Kidney tubule cell (primary cell): ENCODE measurements at regions not wholly inside any gene's neighbourhood (a gene's known extent, or its start where the extent isn't known, plus 50 kb on each side); places are given as distances from the start of the nearest gene placed in this dataset.
"Not testable (repeated sequence)": the region's sequence is repeated elsewhere in the genome, so short reads cannot be mapped to it uniquely, and the experiment has no call there.

Experiments
- DNase-seq: peaks from one replicate; pipeline ENCODE4 v3.0.0-alpha.2; 2018; ENCODE audit warnings: low spot score

DNA sequence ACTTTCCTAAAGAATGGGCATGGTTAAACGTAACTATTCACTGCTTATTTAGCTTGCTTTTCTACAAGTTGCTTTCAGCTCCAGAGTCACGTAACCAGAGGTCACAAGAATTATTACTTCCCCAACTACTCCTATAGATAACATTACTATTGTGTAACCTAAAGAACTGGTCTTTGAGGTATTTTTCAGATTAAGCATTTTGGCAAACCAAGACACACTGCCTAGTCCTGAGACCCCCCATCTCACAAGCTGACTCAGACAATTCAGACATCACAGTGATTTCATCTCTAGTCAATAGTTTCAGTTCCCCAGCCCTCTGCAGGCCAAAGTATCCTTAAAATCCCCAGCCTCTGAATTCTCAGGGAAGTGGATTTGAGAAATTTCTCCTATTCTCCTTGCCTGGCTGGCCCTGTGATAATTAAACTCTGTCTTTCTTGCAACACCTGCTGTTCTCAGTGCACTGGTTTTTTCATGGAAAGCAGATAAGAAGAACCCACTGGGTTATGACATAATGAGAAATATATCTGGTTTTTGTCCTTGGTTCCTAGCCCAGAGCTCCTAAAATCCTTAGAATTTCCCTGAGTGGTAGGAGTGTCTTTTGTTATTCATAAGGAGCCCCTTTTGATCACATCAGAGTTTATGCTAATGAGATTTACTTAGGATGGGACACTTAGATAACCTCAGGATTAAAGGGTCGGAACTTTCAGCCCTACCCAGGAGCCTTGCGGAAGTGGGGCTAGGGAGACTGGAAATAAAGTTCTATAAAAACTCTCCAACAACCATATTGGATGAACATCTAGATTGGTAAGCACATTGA, 1310.8 kb upstream of the CHAC2 start:
- DNase-seq, result no peak

DNA sequence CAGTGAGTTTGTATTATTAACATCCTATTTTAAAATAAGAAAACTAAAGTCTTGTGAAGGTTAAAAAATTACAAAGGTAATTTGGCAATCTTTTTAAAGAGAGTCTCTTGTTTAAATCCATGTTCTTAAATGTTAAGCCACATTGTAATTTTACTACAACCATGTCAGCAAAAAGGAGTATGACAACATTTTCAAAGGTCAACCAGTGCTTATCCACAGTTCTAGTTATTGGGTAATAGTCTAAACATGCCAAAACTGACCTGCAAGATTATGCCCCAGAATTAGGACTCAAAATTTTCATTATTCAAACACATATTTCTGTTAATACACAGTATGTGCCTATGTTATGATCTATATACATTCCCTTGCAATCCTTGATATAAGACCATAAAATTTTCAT, 1312.6 kb upstream of the CHAC2 start:
- DNase-seq, result no peak

DNA sequence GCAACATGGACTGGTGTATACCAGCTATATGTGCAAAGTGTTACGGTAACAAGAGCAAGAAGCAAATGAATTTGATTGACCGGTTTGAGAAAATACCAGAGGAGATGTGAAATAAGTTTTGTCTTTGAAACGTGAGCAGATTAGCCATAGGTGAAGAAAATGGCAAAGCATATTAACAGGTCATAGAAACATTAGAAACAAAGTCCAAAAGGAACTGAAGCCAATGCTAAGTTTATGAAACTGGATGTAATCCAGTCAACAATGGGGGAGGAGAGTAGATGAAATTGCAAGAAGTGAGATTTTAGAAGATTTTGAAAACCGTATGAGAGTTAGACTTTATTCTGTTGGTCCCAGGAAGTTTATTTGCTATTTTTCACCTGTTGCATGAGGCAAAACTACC, 1315.4 kb upstream of the CHAC2 start:
- DNase-seq, result no peak

DNA sequence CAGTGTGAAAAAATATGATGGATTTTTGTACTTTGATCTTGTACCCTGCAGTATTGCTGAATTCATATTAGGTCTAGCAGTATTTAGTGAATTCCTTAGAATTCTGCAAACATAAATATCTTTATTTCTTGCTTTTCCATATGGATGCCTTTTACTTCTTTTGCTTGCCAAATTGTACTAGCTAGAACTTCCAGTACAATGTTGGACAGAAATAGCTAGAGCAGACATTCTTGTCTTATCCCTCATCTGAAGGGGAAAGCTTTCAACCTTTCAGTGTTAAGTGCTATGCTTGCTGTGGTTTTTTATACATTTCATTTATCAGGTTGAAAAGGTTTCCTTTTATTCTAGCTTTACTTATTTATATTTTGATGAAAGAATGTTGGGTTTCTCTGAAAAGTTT, 1321.9 kb upstream of the CHAC2 start:
- DNase-seq, result no peak

DNA sequence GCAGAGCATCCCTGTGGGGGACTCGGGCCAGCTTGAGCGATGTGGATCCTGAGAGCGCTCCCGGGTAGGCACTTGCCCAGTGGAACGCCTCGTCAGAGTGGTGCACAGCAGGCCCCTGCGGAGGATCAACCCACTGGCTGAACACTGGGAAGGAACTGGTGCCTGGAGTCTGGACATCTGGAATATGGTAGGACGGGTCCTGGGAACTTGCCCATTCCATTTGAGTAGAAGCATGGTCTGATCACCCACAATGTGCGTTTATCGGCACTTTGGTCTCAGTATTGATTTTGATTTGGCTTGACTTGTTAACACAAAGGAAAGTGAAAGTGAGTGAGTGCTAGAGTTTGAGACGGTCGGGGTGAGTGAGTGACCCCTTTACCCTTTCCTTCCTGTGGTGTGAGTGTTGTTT, 1336.2 kb upstream of the CHAC2 start:
- no peak for DNase-seq

DNA sequence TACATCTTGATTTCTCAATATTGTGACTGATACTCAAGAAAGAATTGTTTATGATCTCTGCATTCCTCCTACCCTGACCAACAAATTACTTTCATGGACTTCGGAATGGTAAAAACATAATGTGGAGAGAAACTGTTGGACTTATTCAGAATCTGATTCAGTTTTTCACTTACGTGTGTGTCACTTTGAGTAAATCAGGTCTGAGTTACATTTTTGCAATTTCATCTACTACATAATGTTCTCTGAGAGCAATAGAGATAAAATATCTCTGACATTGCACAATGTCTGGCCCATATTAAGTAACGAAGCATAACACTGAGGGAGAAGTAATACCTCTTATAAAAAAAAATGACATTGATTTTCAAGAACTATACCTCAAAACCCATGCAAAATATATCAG, 1337.9 kb upstream of the CHAC2 start:
- no peak for DNase-seq

DNA sequence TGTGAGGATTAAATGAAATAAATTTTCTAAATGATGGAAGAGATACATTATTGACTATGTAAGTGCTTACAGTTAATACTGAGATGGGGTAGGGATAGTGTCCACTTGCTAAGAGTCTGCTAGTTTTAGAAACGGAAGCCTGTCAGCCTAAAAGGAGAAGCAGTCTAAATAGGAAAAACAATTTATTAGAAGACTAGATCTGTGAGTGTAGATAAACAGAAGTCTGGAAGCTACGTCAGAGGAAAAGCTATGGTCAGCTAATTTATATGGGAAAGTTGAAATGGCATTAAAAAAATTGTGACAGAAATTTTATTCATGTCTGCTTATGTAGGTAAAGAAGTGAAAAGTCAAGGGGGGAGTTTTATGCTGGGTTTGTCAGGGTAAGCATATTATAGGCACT, 1338.4 kb upstream of the CHAC2 start:
- DNase-seq, result no peak

DNA sequence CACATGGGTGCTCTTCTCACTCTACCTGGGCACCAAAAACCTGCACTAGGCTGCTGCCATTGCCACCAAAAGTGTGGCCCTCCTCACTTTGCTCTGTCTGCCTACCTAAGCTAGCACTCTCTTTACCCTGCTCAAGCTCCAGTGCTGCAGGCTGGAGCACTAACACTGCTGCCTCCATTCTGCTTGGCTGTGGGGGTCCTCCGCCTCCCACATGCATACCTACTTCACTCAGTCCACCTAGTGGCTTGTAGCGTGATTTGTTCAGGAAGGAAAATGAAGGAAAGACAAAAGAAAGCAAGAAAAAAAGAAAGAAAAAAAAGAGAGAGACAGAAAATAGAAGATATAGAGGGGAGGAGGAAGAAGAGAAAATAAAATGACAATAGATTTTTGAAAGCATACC, 1339.4 kb upstream of the CHAC2 start:
- DNase-seq, result no peak

DNA sequence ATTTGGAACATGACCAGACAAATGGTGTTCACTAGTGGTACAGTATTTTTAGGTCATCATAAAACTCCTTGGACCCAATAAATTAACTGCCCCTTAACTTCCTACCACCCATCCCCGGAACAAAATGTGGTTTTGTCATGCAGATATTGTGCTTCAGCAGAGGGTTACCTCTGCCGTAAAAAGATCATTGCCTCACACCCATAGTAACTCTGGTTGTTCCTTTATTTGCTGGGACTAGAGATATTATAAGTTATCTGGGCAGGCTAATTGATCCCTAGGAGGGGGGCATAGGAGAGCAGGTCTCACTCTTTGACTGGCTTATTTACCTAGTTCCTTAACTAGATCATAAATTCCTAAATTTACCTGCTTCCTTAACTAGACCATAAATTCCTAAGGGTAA, 1343.9 kb upstream of the CHAC2 start:
- DNase-seq, result no peak

DNA sequence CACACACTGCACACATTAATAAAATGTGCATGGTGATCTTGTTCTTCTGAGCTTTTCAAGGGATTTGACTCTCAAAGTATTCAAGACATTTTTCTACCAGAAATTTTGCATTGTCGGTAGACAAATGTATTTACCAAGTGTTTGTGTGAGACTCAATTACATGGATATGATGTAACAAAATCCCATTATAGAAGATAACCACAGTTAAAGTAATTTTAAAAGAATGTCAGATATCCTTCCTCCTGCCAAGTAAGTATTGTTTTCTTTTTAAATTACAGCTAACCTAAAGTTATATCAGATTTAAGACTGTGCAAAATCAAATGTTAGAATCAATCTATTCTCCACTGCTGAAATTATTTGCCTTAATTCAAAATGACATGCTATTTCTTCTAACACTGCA, 1344.5 kb upstream of the CHAC2 start:
- no peak for DNase-seq

DNA sequence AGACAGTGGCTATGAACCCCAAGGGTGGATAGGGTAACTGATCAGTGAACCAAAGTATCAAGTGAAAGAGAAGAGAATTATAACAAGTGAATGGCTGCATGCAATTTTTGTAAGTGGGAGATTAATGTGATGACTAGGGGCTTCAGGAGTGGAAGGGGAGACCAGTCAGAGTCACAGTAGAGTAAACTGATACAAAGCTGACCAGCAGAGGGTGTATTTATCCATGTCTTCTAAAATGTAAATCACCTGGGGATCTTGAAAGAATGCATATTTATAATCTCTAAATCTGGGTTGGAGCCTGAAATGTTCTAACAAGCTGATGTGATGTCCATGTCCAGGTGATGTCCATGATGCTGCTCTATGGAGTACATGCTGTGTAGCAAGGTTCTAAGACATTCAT, 1351.3 kb upstream of the CHAC2 start:
- DNase-seq, result peak; percentile 2

DNA sequence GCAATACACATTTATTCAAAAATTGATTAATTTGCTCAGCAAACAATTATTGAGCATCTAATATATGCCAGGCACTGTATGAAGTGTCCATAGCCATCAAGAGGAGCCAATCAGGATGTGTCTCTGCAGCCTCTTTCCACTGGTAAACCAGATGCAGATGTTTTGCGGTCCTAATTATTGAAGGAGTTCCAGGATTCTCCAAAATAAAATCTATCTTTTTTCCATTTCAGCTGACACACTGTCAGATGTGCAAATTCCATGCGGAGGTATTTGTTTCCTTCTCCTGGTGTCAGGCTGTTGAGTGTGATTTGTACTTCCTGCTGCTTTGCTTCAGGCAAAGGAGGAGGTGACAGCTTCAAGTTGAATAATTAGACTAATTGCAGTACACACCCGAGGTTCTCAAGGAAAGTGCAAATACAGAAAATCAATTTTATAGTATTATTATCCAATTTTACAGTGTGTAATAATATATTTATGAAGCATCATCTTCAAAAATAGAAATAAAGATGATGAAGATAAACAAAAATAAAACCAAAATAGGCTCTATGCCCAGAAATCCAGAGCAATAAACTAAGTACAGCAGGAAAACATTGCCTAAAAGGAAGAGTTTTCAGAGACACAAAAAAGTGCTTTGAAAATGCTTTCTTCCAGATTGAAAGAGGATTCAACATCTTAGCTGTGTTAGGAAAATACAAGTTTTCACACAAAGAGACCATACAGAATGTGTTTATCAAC, 1352.9 kb upstream of the CHAC2 start:
- no peak for DNase-seq

DNA sequence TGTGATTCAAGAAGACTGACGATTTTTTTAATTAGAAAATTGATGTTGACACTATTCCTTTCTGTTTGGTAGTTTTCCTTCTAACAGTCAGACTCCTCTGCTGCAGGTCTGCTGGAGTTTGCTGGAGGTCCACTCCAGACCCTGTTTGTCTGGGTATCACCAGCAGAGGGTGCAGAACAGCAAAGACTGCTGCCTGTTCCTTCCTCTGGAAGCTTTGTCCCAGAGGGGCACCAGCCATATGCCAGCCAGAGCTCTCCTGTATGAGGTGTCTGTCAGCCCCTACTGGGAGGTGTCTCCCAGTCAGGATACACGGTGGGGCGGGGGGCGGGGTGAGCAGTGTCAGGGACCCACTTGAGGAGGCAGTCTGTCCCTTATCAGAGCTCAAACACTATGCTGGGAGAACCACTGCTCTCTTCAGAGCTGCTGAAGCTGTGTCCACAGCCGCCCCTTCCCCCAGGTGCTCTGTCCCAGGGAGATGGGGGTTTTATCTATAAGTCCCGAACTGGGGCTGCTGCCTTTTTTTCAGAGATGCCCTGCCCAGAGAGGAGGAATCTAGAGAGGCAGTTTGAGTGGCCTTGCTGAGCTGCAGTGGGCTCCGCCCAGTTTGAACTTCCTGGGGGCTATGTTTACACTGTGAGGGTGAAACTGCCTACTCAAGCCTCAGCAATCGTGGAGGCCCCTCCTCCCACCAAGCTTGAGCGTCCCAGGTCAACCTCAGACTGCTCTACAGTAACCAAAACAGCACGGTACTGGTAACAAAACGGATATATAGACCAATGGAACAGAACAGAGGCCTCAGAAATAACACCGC, 1358.1 kb upstream of the CHAC2 start:
- not testable (repeated sequence) for DNase-seq

DNA sequence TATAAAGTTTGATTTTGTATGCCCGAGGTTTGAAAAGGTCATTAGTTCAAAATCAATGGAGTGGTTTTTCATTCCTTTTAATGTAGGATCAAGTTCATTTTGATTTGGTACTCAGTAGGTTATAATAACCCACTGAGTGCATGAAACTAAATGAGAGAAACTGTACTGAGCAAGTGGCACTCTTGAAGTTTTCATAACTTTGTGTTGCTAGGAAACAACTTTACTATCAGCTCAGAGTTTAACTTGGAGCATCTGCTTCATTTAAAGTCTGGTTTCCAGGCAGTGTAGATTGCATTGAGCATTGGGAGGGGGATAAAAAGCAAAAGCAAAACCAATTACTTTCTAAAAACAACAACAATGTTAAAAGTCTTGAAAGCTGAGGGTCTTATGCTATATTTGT, 1361.6 kb upstream of the CHAC2 start:
- no peak for DNase-seq

DNA sequence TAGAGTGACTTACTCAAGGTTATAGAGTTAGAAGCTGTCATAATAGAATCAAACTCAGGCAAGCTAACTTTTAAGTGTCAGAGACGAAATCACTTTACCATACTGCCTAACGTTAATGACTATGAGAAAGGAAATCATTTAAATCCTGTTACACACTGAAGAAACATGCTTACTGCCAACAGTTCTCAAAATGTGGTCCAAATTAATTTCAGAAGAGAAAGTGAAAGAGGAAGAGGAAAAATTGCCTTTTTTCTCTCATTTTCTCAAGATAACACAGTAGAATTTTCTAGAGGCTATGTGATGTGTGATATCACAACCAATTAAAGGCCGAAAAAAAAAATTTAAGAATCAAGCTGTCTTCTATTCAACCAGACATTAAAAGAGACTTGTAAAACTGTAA, 1362.7 kb upstream of the CHAC2 start:
- DNase-seq, result no peak

DNA sequence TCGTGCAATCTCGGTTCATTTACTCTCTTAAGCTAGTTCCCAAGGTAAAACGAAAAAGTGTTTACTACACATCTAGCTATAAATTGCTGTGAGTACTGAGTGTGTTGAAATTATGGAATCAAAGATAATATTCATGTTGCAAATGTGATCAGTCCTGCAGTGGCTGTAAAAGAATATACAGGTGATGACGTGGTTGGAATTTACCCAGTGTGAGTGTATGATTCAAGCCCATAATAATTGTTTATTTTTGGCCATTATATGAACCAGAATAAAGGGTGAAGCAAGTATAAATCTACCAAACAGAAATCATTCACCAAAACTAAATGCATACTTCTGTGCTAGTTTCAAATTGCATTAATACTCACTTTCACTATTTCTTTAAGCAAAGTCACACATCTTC, 1363.6 kb upstream of the CHAC2 start:
- no peak for DNase-seq

DNA sequence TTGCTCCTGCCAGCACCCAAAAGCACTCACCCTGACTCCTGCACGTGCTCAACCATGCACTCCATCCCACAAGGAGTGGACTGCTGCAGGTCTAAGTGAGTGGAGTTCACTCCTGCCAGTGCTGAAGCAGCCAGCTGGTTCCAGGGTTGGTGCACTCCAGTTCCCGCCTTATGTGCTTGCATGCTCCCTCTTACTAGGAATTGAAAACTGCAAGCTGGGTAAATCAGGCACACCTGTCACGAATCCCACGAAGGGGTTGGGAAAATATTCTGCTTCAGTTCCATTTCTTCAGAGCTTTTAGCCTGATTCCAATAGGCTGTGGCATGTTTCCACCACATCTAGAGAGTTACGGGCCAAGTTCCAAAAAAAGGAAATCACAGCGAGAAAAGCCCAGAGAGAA, 1365.5 kb upstream of the CHAC2 start:
- DNase-seq, result no peak

DNA sequence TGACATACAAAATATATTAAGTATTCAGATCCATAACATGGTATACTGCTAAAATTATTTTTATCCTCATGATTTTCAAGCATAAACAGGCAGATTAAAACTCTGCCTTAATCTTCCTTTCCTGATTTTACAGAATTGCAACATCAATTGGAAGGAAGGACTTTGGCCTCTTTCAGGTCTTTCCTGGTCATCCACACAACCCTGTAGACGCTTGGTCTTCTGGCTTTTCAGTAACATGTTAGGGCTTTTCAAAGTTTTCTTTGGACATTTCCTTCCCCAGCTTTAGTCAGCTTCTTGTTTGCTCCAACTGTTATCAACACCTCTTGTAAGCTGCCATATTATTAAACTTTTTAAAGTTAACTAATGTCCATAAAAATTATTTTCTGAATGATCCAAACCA, 1364.9 kb upstream of the NRXN1 start:
- no peak for DNase-seq

DNA sequence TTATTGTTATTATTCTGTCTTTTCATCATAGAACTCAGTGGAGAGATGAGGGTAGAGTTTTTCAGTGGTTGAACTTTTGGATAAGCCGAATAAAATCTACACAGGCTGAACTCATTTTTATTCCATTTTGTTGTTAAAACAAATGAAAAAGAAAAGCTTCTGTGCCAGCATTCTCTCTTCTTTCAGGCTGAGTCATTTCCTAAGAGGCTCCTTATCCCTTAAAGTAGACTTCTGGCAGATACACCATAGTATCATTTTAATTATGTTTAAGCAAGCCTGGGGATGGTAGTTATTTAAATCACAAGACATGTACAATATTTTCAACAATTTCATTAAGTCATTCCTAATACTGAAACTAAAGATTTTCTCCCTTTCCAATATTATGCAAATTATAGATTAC, 1364.0 kb upstream of the NRXN1 start:
- DNase-seq, result no peak

DNA sequence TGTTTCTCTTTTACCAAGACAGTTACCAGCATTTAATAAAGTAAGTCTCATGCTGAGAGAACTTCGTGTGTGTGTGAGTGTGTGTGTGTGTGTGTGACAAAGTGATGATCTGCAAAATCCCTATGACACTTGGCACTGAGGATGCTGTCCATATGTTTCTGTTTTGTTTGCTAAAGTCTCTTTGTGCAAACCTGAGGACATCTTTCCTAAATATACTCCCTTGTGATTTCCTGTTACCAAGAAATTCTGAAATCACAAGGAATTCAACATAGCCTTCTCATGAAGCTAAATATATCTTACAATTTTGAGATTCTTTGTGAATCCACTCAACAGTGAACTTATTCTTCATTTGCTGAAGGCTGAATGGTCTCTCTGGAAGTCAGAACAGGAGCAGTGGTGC, 1359.7 kb upstream of the NRXN1 start:
- no peak for DNase-seq

DNA sequence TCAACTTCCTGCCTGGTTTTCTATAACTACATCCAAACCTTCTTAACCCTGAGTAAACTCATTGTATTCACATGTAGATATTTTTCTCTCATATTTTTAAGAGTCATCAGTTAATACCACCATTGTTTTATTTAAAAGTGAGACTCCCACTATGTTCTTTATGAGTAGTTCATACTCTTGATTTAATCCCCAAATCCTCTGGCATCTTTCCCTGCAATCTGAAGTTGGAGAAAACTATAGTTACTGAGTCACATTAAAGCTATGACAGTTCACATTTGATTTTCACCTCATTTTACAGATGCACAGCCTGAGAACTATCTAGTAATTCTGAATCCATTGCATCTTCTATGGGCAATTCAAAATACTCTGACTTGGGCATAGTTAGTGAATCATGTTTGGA, 1358.7 kb upstream of the NRXN1 start:
- DNase-seq, result no peak

DNA sequence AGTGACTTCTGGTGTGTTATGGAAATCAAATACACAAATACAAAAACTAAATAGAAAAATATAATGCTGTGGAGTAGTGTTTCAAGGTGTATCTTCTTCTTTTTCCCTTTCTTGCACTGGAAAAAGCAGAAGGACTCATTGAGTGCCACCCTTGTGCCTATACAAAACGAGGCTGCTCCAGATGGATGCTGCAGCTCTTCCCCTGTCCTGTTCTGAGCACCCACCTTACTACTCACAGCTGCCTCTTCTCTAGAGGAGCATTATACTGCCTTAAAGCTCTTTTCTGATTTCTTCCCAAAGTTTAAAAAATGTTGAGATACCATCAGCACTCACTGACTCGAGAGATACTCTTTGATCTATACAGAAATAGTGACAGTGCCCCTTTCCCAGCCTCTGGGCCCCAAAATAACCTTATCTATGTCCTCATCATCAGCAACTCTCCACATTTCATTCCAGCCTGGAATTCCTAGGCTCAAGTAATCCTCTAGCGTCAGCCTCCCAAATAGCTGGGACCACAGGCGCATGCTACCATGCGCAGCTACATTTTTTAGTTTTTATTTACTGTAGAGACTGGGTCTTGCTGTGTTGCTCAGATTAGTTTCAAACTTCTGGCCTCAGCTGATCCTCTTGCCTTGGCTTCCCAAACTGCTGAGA, 1356.1 kb upstream of the NRXN1 start:
- no peak for DNase-seq
